Type B pancreatic cell (in vitro differentiated cells): ENCODE measurements at regions not wholly inside any gene's neighbourhood (a gene's known extent, or its start where the extent isn't known, plus 50 kb on each side); places are given as distances from the start of the nearest gene placed in this dataset.
"Not testable (repeated sequence)": the region's sequence is repeated elsewhere in the genome, so short reads cannot be mapped to it uniquely, and the experiment has no call there.

Experiments
- DNase-seq: peaks from one replicate; pipeline ENCODE4 v3.0.0; 2021; ENCODE audit warnings: mixed read lengths; ENCODE audit not compliant: unreplicated experiment; ENCODE audit errors: extremely low spot score
- H3K27ac Mint-ChIP-seq: 2 replicates; pipeline ENCODE4 v1.8.0; 2021; ENCODE audit warnings: mild to moderate bottlenecking, mixed read lengths
- H3K27me3 Mint-ChIP-seq: 2 replicates; pipeline ENCODE4 v1.8.0; 2021; ENCODE audit warnings: mixed read lengths
- H3K36me3 Mint-ChIP-seq: 2 replicates; pipeline ENCODE4 v1.8.0; 2021; ENCODE audit warnings: mixed read lengths
- H3K4me1 Mint-ChIP-seq: one replicate; pipeline ENCODE4 v1.8.0; 2021; ENCODE audit warnings: mixed read lengths; ENCODE audit not compliant: unreplicated experiment
- H3K4me3 Mint-ChIP-seq: 2 replicates; pipeline ENCODE4 v1.8.0; 2021; ENCODE audit warnings: mild to moderate bottlenecking, mixed read lengths
- H3K9me3 Mint-ChIP-seq: 2 replicates; pipeline ENCODE4 v1.8.0; 2021; ENCODE audit warnings: mixed read lengths
- CTCF ChIP-seq: fragments of 200-600 bp; sonication (generic); conservative IDR thresholded peaks from 2 replicates; pipeline ENCODE4 v1.5.0; 2021; ENCODE audit warnings: antibody characterized with exemption, mild to moderate bottlenecking

GRCh38 chr13:65275108-65275507 lies 1955.0 kb downstream of the PCDH9 start:
- TF ChIP-seq CTCF, result no peak
- no peak for DNase-seq
- H3K4me3 Mint-ChIP-seq, result no peak overlapping the region

GRCh38 chr13:65273811-65274420 lies 1956.2 kb downstream of the PCDH9 start:
- not testable (repeated sequence) for H3K4me3 Mint-ChIP-seq, H3K36me3 Mint-ChIP-seq, H3K4me1 Mint-ChIP-seq, H3K27me3 Mint-ChIP-seq, H3K27ac Mint-ChIP-seq, DNase-seq
- peaks cover 12% of the 10 kb centered on the region for H3K9me3 Mint-ChIP-seq

More at GRCh38 chr13:65275108-65275507, 1955.0 kb downstream of the PCDH9 start:
- no peaks in the 10 kb centered on the region for H3K27me3 Mint-ChIP-seq
- no peak overlapping the region for H3K27ac Mint-ChIP-seq
- no peaks in the 10 kb centered on the region for H3K36me3 Mint-ChIP-seq
- H3K4me1 Mint-ChIP-seq, result no peaks in the 10 kb centered on the region
- H3K9me3 Mint-ChIP-seq, result peaks cover 12% of the 10 kb centered on the region

GRCh38 chr13:65268009-65268408 lies 1962.1 kb downstream of the PCDH9 start:
- Mint-ChIP-seq H3K4me3 (no peak overlapping the region), H3K27me3 (no peaks in the 10 kb centered on the region), H3K36me3 (no peaks in the 10 kb centered on the region), H3K9me3 (no peaks in the 10 kb centered on the region), H3K4me1 (no peaks in the 10 kb centered on the region), H3K27ac (no peak overlapping the region)
- TF ChIP-seq CTCF, result no peak
- no peak for DNase-seq

GRCh38 chr13:65265988-65266387 lies 1964.1 kb downstream of the PCDH9 start:
- Mint-ChIP-seq H3K27me3 (no peaks in the 10 kb centered on the region), H3K4me1 (no peaks in the 10 kb centered on the region), H3K9me3 (no peaks in the 10 kb centered on the region), H3K36me3 (no peaks in the 10 kb centered on the region), H3K27ac (no peak overlapping the region), H3K4me3 (no peak overlapping the region)
- no peak for DNase-seq
- no peak for TF ChIP-seq CTCF

- Mint-ChIP-seq H3K27ac (no peak overlapping the region), H3K27me3 (no peaks in the 10 kb centered on the region), H3K4me1 (no peaks in the 10 kb centered on the region), H3K36me3 (no peaks in the 10 kb centered on the region), H3K9me3 (no peaks in the 10 kb centered on the region), H3K4me3 (no peak overlapping the region)
- no peak for TF ChIP-seq CTCF
- no peak for DNase-seq
These were observed 1966.1 kb downstream of the PCDH9 start for GRCh38 chr13:65264066-65264465.

- Mint-ChIP-seq H3K27me3 (no peaks in the 10 kb centered on the region), H3K36me3 (no peaks in the 10 kb centered on the region), H3K4me1 (no peaks in the 10 kb centered on the region), H3K27ac (no peak overlapping the region), H3K9me3 (no peaks in the 10 kb centered on the region), H3K4me3 (no peak overlapping the region)
- no peak for TF ChIP-seq CTCF
- DNase-seq, result no peak
These were observed 1968.9 kb downstream of the PCDH9 start for GRCh38 chr13:65260946-65261891.
